Panc1 (cell line): ENCODE measurements at regions not wholly inside any gene's neighbourhood (a gene's known extent, or its start where the extent isn't known, plus 50 kb on each side); places are given as distances from the start of the nearest gene placed in this dataset.

Source experiments
- ATAC-seq: fragments of 200-7000 bp; cut with Tn5 transposase; 2 replicates; pipeline ENCODE4 v1.9.1; 2020; ENCODE audit warnings: mild to moderate bottlenecking, moderate library complexity
- BruUV-seq: library from RNA; stranded (reverse); fragments of 400-500 nt; replicated peaks from 2 replicates; lab custom pipeline; 2021; lab: Mats Ljungman, UMichigan
- CTCF ChIA-PET: fragments of 300-600 bp; sonication (Branson Sonifier 250); formaldehyde crosslinking; loops from one replicate; lab custom pipeline; 2022; ENCODE audit warnings: antibody characterized with exemption; lab: Charles Lee
- POLR2A ChIA-PET: fragments of 300-600 bp; sonication (Branson Sonifier 250); formaldehyde crosslinking; loops from one replicate; lab custom pipeline; 2022; ENCODE audit warnings: antibody characterized with exemption; lab: Charles Lee
- DNase-seq: peaks from one replicate; pipeline ENCODE4 v3.0.0-alpha.2; 2010; ENCODE audit warnings: low read depth, low spot score
- H3K27ac ChIP-seq: 2 replicates; pipeline ENCODE4 v1.5.1; 2011; ENCODE audit warnings: mild to moderate bottlenecking, low read length, inconsistent platforms
- H3K27me3 ChIP-seq: fragments of 200-500 bp; sonication (Bioruptor generic); 2 replicates; pipeline ENCODE4 v1.6.0; 2014; ENCODE audit warnings: low read length, inconsistent platforms; ENCODE audit not compliant: control insufficient read depth, insufficient read depth
- H3K36me3 ChIP-seq: fragments of 200-500 bp; sonication (Bioruptor generic); 2 replicates; pipeline ENCODE4 v1.5.1; 2014; ENCODE audit warnings: inconsistent platforms, mild to moderate bottlenecking, low read length, moderate library complexity; ENCODE audit not compliant: control insufficient read depth, insufficient read depth
- H3K4me1 ChIP-seq: 2 replicates; pipeline ENCODE4 v1.5.1; 2011; ENCODE audit warnings: inconsistent platforms, mild to moderate bottlenecking, low read length, moderate library complexity; ENCODE audit not compliant: control insufficient read depth, insufficient read depth
- H3K4me3 ChIP-seq, 2 experiments: 2 replicates each; pipeline ENCODE4 v1.5.1; 2011 to 2012; ENCODE audit warnings: low read depth in 2 of 2, low read length in 2 of 2, mild to moderate bottlenecking in 2 of 2, inconsistent platforms in 1 of 2, moderate library complexity in 1 of 2
- H3K9me3 ChIP-seq: fragments of 200-500 bp; sonication (Bioruptor generic); 2 replicates; pipeline ENCODE4 v1.5.1; 2014; ENCODE audit warnings: low read depth, mild to moderate bottlenecking, inconsistent platforms, low read length, moderate library complexity; ENCODE audit not compliant: control insufficient read depth, insufficient read depth
- POLR2AphosphoS5 ChIP-seq: IDR thresholded peaks from 2 replicates; pipeline ENCODE4 v1.6.1; 2012; ENCODE audit warnings: mild to moderate bottlenecking, low read depth, low read length, moderate library complexity
- SIN3A ChIP-seq: IDR thresholded peaks from 2 replicates; pipeline ENCODE4 v1.6.1; 2012; ENCODE audit warnings: low read depth, mild to moderate bottlenecking, low read length, moderate library complexity, borderline replicate concordance; ENCODE audit not compliant: insufficient read depth
- TCF7L2 ChIP-seq: IDR thresholded peaks from 2 replicates; pipeline ENCODE4 v1.6.1; 2011; ENCODE audit warnings: mild to moderate bottlenecking, low read depth, low read length, inconsistent platforms
- in situ Hi-C: cut with HindIII; loops from 2 replicates; pipeline ENCODE4 v1.10.0; 2016; ENCODE audit warnings: low sequenced_read_pairs, low pct_unique_long_range_greater_than_20kb
- intact Hi-C: fragments of 100-400 bp; cut with micrococcal nuclease; formaldehyde crosslinking; loops from one replicate; pipeline ENCODE4 v1.10.0; 2022; ENCODE audit not compliant: unreplicated experiment
- TF ChIP-seq, protein P1 (sequence below): fragments of 450-650 bp; IDR thresholded peaks from 2 replicates; pipeline ENCODE4 v1.5.1; 2017; ENCODE audit warnings: mild to moderate bottlenecking
- TF ChIP-seq, protein P2 (sequence below), 2 experiments: IDR thresholded peaks; 2 replicates each; pipeline ENCODE4 v1.6.1; 2011 to 2012; ENCODE audit warnings: low read depth in 2 of 2, control low read depth in 1 of 2, low read length in 1 of 2, mild to moderate bottlenecking in 1 of 2, moderate library complexity in 1 of 2; ENCODE audit not compliant: insufficient read depth in 1 of 2

DNA sequence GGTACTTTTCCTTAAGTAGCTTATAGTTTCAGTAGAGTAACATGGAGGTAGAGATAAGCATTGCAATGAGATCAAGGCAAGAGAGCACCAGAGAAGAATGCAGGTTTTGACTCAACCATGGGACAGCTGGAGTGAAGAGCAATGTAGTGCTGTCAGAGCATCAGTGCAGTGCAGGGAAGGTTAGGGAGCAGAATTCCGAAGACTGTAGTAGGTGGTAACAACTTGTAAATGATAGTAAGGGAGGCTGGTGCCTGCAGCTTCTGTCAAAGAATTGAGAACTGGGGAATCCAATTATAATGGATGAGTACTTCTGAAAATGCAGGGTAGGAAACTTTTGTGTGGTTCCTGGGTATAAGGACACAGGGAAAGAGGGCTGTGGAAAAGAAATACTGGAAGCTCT lies 183.2 kb downstream of the KCNS3 start:
- CTCF ChIA-PET: no interaction called here
- BruUV-seq: no TSS peak
- no peak for DNase-seq
- no peak for TF ChIP-seq POLR2AphosphoS5
- no peak for TF ChIP-seq TCF7L2
- TF ChIP-seq SIN3A: no peak
- TF ChIP-seq, protein P1, sequence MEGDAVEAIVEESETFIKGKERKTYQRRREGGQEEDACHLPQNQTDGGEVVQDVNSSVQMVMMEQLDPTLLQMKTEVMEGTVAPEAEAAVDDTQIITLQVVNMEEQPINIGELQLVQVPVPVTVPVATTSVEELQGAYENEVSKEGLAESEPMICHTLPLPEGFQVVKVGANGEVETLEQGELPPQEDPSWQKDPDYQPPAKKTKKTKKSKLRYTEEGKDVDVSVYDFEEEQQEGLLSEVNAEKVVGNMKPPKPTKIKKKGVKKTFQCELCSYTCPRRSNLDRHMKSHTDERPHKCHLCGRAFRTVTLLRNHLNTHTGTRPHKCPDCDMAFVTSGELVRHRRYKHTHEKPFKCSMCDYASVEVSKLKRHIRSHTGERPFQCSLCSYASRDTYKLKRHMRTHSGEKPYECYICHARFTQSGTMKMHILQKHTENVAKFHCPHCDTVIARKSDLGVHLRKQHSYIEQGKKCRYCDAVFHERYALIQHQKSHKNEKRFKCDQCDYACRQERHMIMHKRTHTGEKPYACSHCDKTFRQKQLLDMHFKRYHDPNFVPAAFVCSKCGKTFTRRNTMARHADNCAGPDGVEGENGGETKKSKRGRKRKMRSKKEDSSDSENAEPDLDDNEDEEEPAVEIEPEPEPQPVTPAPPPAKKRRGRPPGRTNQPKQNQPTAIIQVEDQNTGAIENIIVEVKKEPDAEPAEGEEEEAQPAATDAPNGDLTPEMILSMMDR: no peak
- TF ChIP-seq, protein P2, sequence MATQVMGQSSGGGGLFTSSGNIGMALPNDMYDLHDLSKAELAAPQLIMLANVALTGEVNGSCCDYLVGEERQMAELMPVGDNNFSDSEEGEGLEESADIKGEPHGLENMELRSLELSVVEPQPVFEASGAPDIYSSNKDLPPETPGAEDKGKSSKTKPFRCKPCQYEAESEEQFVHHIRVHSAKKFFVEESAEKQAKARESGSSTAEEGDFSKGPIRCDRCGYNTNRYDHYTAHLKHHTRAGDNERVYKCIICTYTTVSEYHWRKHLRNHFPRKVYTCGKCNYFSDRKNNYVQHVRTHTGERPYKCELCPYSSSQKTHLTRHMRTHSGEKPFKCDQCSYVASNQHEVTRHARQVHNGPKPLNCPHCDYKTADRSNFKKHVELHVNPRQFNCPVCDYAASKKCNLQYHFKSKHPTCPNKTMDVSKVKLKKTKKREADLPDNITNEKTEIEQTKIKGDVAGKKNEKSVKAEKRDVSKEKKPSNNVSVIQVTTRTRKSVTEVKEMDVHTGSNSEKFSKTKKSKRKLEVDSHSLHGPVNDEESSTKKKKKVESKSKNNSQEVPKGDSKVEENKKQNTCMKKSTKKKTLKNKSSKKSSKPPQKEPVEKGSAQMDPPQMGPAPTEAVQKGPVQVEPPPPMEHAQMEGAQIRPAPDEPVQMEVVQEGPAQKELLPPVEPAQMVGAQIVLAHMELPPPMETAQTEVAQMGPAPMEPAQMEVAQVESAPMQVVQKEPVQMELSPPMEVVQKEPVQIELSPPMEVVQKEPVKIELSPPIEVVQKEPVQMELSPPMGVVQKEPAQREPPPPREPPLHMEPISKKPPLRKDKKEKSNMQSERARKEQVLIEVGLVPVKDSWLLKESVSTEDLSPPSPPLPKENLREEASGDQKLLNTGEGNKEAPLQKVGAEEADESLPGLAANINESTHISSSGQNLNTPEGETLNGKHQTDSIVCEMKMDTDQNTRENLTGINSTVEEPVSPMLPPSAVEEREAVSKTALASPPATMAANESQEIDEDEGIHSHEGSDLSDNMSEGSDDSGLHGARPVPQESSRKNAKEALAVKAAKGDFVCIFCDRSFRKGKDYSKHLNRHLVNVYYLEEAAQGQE (IDR thresholded peaks at IDR 0.05; ENCODE audit: insufficient read depth in 1 of 2, low read depth in 2 of 2, low read length in 1 of 2): no peak
- Histone ChIP-seq H3K27ac (no peak overlapping the region), H3K36me3 (no peaks in the 10 kb centered on the region), H3K4me1 (no peaks in the 10 kb centered on the region), H3K4me3 (no peak overlapping the region), H3K9me3 (no peaks in the 10 kb centered on the region), H3K27me3 (no peaks in the 10 kb centered on the region)
- in situ Hi-C loops (no loop called here), intact Hi-C loops (no loop called here)
- POLR2A ChIA-PET: no interaction called here
- no peak for ATAC-seq

DNA sequence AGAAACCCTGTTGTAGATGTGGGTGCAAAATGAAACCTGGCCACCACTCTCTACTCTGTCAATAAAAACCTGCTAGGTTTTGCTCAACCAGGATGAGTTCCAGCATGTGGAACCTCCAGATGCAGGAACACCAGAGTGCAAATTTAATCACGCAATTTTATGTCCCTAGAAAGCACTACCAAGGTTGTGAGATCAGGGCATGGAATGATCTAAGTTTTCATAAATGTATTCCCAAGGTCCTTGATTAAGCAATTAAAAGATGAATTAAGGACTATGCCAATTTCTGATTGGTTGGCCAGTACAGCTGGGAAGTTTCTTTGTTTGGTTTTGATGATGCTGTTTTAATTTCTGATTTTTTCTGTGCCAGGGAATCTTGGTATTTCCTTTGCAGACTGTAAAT lies 179.2 kb downstream of the KCNS3 start:
- Histone ChIP-seq H3K27me3 (no peaks in the 10 kb centered on the region), H3K4me3 (no peak overlapping the region), H3K9me3 (no peaks in the 10 kb centered on the region), H3K27ac (no peak overlapping the region), H3K4me1 (no peaks in the 10 kb centered on the region), H3K36me3 (no peaks in the 10 kb centered on the region)
- intact Hi-C loops (no loop called here), in situ Hi-C loops (no loop called here)
- no peak for DNase-seq
- ATAC-seq: no peak
- no TSS peak for BruUV-seq
- CTCF ChIA-PET: interaction anchor here (0.7 kb wide), 1 partner anchor 8 kb away, joined by 4 read pairs; no protein-coding TSS in a partner anchor
- TF ChIP-seq, protein P1: no peak
- TF ChIP-seq TCF7L2 (no peak), SIN3A (no peak), POLR2AphosphoS5 (no peak)
- TF ChIP-seq, protein P2 (IDR thresholded peaks at IDR 0.05; ENCODE audit: insufficient read depth in 1 of 2, low read depth in 2 of 2, low read length in 1 of 2): no peak
- POLR2A ChIA-PET: no interaction called here
